HEK293T (cell line): ENCODE measurements at regions not wholly inside any gene's neighbourhood (a gene's known extent, or its start where the extent isn't known, plus 50 kb on each side); places are given as distances from the start of the nearest gene placed in this dataset.

Experiments used
- ARNT ChIP-seq: fragments of 450-650 bp; IDR thresholded peaks from 2 replicates; pipeline ENCODE4 v1.6.1; 2017; ENCODE audit warnings: mild to moderate bottlenecking
- BHLHE40 ChIP-seq: fragments of 450-650 bp; IDR thresholded peaks from 2 replicates; pipeline ENCODE4 v1.6.1; 2016; ENCODE audit warnings: mild to moderate bottlenecking, moderate library complexity, borderline replicate concordance
- ELF4 ChIP-seq: fragments of 450-650 bp; IDR thresholded peaks from 2 replicates; pipeline ENCODE4 v1.6.1; 2017; ENCODE audit warnings: antibody characterized with exemption
- FOXA1 ChIP-seq: fragments of 450-650 bp; IDR thresholded peaks from 2 replicates; pipeline ENCODE4 v1.6.1; 2016; ENCODE audit warnings: mild to moderate bottlenecking
- FOXK2 ChIP-seq: fragments of 450-650 bp; IDR thresholded peaks from 2 replicates; pipeline ENCODE4 v1.6.1; 2016; ENCODE audit warnings: mild to moderate bottlenecking
- FOXM1 ChIP-seq: fragments of 450-650 bp; IDR thresholded peaks from 2 replicates; pipeline ENCODE4 v1.6.1; 2017; ENCODE audit warnings: mild to moderate bottlenecking, borderline replicate concordance
- LEF1 ChIP-seq: fragments of 450-650 bp; IDR thresholded peaks from 2 replicates; pipeline ENCODE4 v1.6.1; 2017; ENCODE audit warnings: mild to moderate bottlenecking, borderline replicate concordance
- NFRKB ChIP-seq: fragments of 450-650 bp; IDR thresholded peaks from 2 replicates; pipeline ENCODE4 v1.6.1; 2016; ENCODE audit warnings: mild to moderate bottlenecking, moderate library complexity
- SP1 ChIP-seq: fragments of 450-650 bp; IDR thresholded peaks from 2 replicates; pipeline ENCODE4 v1.6.1; 2017
- ZNF384 ChIP-seq: fragments of 450-650 bp; IDR thresholded peaks from 2 replicates; pipeline ENCODE4 v1.6.1; 2016

DNA sequence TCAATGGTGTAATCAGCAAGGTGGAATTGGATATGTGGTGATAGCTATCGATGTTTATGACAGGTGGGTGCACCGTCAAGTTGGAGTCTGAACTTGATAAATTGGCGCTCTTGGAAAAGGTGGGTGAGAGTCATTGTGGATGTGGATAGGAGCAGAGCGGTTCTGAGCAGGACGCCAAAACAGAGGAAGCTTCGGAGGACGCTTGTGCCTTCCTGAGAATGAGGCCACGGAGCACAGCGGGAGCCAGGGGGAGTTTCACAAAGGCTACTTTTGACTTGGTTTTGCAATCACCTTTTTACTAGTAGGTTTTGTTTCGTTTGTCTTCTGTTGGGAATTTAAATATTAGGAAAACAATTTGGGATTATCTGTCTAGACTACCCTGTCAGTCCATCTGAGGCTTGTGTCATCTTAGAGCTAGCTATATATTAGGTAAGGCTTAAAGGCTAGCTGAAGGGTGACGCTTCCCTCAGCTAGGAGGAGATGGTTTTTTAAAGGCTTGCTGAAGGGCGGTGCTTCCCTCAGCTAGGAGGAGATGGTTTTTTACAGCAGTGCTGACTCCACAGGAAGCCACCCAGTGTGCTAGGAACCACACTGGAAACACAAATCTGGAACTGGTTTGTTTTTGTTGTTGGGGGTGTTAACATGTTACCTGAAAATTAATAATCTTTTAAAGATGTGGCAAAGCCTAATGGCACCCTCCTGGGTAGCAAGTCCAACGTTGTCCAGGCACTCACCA, 142.4 kb upstream of the IRX4 start:
- TF ChIP-seq FOXA1 (no peak), ARNT (no peak), FOXK2 (no peak), ELF4 (no peak), BHLHE40 (no peak), ZNF384 (no peak), NFRKB (no peak), SP1 (no peak), LEF1 (no peak), FOXM1 (no peak)
